Colonic mucosa (tissue), 4 donors: ENCODE measurements at regions not wholly inside any gene's neighbourhood (a gene's known extent, or its start where the extent isn't known, plus 50 kb on each side); places are given as distances from the start of the nearest gene placed in this dataset.

Experiments
- DNase-seq: peaks from one replicate; pipeline ENCODE4 v3.0.0-alpha.2; 2020
- H3K27ac ChIP-seq: fragments of 200-600 bp; one replicate; pipeline ENCODE4 v1.8.0; 2021
- H3K27me3 ChIP-seq: fragments of 200-600 bp; one replicate; pipeline ENCODE4 v1.8.0; 2021
- H3K36me3 ChIP-seq: fragments of 200-600 bp; one replicate; pipeline ENCODE4 v1.8.0; 2021
- H3K4me1 ChIP-seq: fragments of 200-600 bp; one replicate; pipeline ENCODE4 v1.8.0; 2021; ENCODE audit warnings: mild to moderate bottlenecking
- H3K4me3 ChIP-seq: fragments of 200-600 bp; one replicate; pipeline ENCODE4 v1.8.0; 2021
- H3K9ac ChIP-seq, 2 donors: one replicate each; pipeline ENCODE4 v1.7.0; 2013; ENCODE audit warnings: control low read depth in 2 of 2, low read depth in 2 of 2, low read length in 2 of 2
- H3K9me3 ChIP-seq: fragments of 200-600 bp; one replicate; pipeline ENCODE4 v1.8.0; 2021
- intact Hi-C: fragments of 100-400 bp; cut with DNase I; formaldehyde crosslinking; loops from one replicate; pipeline ENCODE4 v1.14.1; 2022
- TF ChIP-seq, protein P1 (sequence below): fragments of 200-600 bp; IDR thresholded peaks from one replicate; pipeline ENCODE4 v1.8.0; 2022; ENCODE audit warnings: antibody characterized with exemption, mild to moderate bottlenecking
- donor health status: healthy.
- donor health status: DM: no; HTN: no; CAD: no.
- donor health status: DM: no; HTN: no; CAD: no.

DNA sequence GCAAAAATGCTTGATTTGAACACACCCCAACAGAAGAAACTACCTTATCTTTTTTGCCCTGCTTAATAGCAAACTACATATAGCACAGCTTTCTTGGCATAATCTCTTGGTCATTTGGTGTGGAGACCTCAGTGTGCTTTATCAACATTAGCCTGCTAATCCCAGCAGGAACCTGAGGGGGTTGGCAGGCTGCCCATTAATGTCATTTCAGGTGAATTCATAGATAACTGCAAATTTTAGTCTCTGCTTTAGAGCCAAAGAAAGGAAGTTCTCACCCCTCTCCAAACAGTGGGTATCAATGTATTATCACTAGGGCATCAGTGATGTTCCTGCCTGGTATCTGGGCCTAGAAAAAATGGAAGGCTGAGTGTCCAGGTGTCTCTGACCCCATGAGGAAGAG is 489.0 kb downstream of the NTRK2 start:
- no peaks in the 10 kb centered on the region for H3K4me1 ChIP-seq
- no peaks in the 10 kb centered on the region for H3K36me3 ChIP-seq
- TF ChIP-seq, protein P1, sequence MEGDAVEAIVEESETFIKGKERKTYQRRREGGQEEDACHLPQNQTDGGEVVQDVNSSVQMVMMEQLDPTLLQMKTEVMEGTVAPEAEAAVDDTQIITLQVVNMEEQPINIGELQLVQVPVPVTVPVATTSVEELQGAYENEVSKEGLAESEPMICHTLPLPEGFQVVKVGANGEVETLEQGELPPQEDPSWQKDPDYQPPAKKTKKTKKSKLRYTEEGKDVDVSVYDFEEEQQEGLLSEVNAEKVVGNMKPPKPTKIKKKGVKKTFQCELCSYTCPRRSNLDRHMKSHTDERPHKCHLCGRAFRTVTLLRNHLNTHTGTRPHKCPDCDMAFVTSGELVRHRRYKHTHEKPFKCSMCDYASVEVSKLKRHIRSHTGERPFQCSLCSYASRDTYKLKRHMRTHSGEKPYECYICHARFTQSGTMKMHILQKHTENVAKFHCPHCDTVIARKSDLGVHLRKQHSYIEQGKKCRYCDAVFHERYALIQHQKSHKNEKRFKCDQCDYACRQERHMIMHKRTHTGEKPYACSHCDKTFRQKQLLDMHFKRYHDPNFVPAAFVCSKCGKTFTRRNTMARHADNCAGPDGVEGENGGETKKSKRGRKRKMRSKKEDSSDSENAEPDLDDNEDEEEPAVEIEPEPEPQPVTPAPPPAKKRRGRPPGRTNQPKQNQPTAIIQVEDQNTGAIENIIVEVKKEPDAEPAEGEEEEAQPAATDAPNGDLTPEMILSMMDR = no peak
- no peak overlapping the region for H3K9ac ChIP-seq
- DNase-seq = no peak
- no peaks in the 10 kb centered on the region for H3K9me3 ChIP-seq
- no peak overlapping the region for H3K4me3 ChIP-seq
- H3K27me3 ChIP-seq = no peaks in the 10 kb centered on the region
- no peak overlapping the region for H3K27ac ChIP-seq
- intact Hi-C loops = no loop called here

DNA sequence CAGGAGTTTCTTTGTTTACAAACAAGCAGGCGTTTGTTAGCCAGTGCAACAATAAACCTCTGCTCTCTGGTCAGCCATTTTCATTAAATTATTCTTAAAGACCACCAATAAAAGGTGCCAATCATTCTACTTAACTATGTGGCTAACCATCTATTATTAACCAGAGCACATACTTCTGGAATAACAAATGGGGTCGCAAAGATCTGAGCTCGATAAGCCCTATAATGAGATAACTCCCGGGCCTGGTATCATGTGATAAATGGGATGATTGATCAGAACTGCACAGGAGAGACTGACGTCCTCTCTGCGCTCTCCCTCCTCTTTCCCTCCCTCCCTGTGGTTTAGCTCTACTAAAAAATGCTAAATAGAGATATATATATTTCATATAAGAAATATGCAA is 488.2 kb downstream of the NTRK2 start:
- H3K4me1 ChIP-seq = no peaks in the 10 kb centered on the region
- intact Hi-C loops = no loop called here
- no peaks in the 10 kb centered on the region for H3K9me3 ChIP-seq
- H3K36me3 ChIP-seq = no peaks in the 10 kb centered on the region
- H3K27me3 ChIP-seq = peaks cover 1% of the 10 kb centered on the region
- H3K9ac ChIP-seq = no peak overlapping the region
- no peak overlapping the region for H3K4me3 ChIP-seq
- TF ChIP-seq, protein P1 = no peak
- no peak for DNase-seq
- H3K27ac ChIP-seq = no peak overlapping the region

- TF ChIP-seq, protein P1 = no peak
- Histone ChIP-seq H3K27me3 (peaks cover 3% of the 10 kb centered on the region), H3K9me3 (no peaks in the 10 kb centered on the region), H3K9ac (no peak overlapping the region), H3K4me1 (no peaks in the 10 kb centered on the region), H3K27ac (no peak overlapping the region), H3K36me3 (no peaks in the 10 kb centered on the region), H3K4me3 (no peak overlapping the region)
- intact Hi-C loops = no loop called here
- no peak for DNase-seq
Observed at GRCh38 chr9:85156652-85157051, 487.1 kb downstream of the NTRK2 start.

DNA sequence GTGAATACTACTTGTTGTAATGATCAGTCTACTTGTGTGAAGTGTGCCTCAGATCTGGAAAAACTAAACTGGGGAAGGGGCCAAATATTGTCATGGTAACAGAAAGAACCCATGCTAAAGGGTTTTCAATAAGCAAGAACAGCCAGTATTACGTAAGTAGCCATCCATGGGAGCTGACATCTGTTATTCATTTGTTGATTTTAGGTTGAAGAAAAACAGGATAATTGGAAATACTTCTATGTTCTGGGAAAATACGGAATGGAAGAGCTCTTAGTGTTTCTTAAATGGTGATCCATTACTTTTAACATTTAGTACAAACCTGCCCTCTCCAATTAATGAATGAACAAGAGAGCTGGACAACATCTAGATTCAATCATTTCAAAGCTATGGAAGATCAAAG is 485.8 kb downstream of the NTRK2 start:
- no peaks in the 10 kb centered on the region for H3K4me1 ChIP-seq
- H3K36me3 ChIP-seq = no peaks in the 10 kb centered on the region
- no peak overlapping the region for H3K27ac ChIP-seq
- no peak overlapping the region for H3K4me3 ChIP-seq
- peaks cover 3% of the 10 kb centered on the region for H3K27me3 ChIP-seq
- no peaks in the 10 kb centered on the region for H3K9me3 ChIP-seq
- intact Hi-C loops = no loop called here
- TF ChIP-seq, protein P1 = no peak
- H3K9ac ChIP-seq = no peak overlapping the region
- DNase-seq = no peak

- Histone ChIP-seq H3K36me3 (no peaks in the 10 kb centered on the region), H3K9ac (no peak overlapping the region), H3K27ac (no peak overlapping the region), H3K27me3 (peaks cover 3% of the 10 kb centered on the region), H3K4me1 (no peaks in the 10 kb centered on the region), H3K9me3 (no peaks in the 10 kb centered on the region), H3K4me3 (no peak overlapping the region)
- TF ChIP-seq, protein P1 = no peak
- no peak for DNase-seq
- intact Hi-C loops = no loop called here
Observed at GRCh38 chr9:85151741-85152140, 482.2 kb downstream of the NTRK2 start.

GRCh38 chr9:85151162-85151561 is 481.6 kb downstream of the NTRK2 start:
- Histone ChIP-seq H3K4me3 (no peak overlapping the region), H3K9me3 (no peaks in the 10 kb centered on the region), H3K27me3 (peaks cover 3% of the 10 kb centered on the region), H3K27ac (no peak overlapping the region), H3K4me1 (no peaks in the 10 kb centered on the region), H3K36me3 (no peaks in the 10 kb centered on the region), H3K9ac (no peak overlapping the region)
- no peak for DNase-seq
- TF ChIP-seq, protein P1 = no peak
- intact Hi-C loops = no loop called here
